Astrocyte of the cerebellum (primary cell): ENCODE measurements at regions not wholly inside any gene's neighbourhood (a gene's known extent, or its start where the extent isn't known, plus 50 kb on each side); places are given as distances from the start of the nearest gene placed in this dataset.

Experiments
- DNase-seq: peaks from one replicate; pipeline ENCODE4 v3.0.0-alpha.2; 2011; ENCODE audit warnings: low read depth
- H3K4me3 ChIP-seq: 2 replicates; pipeline ENCODE4 v1.5.1; 2011; ENCODE audit warnings: mild to moderate bottlenecking, low read depth, low read length, moderate library complexity
- CTCF ChIP-seq: IDR thresholded peaks from 2 replicates; pipeline ENCODE4 v1.5.1; 2012; ENCODE audit warnings: low read length, low read depth, moderate library complexity, mild to moderate bottlenecking; ENCODE audit errors: missing control alignments
- in situ Hi-C: cut with HindIII; loops from 2 replicates; pipeline ENCODE4 v1.10.0; 2017; ENCODE audit warnings: low sequenced_read_pairs

- DNase-seq, result no peak
- no peak for TF ChIP-seq CTCF
- in situ Hi-C loops, result no loop called here
- no peak overlapping the region for H3K4me3 ChIP-seq
These were observed 488.2 kb downstream of the NTRK2 start for GRCh38 chr9:85157772-85158171.

GRCh38 chr9:85156652-85157051 is 487.1 kb downstream of the NTRK2 start:
- in situ Hi-C loops, result no loop called here

DNA sequence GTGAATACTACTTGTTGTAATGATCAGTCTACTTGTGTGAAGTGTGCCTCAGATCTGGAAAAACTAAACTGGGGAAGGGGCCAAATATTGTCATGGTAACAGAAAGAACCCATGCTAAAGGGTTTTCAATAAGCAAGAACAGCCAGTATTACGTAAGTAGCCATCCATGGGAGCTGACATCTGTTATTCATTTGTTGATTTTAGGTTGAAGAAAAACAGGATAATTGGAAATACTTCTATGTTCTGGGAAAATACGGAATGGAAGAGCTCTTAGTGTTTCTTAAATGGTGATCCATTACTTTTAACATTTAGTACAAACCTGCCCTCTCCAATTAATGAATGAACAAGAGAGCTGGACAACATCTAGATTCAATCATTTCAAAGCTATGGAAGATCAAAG is 485.8 kb downstream of the NTRK2 start:
- TF ChIP-seq CTCF, result no peak
- H3K4me3 ChIP-seq, result no peak overlapping the region
- in situ Hi-C loops, result no loop called here
- no peak for DNase-seq

More at GRCh38 chr9:85156652-85157051, 487.1 kb downstream of the NTRK2 start:
- no peak for TF ChIP-seq CTCF
- H3K4me3 ChIP-seq, result no peak overlapping the region
- DNase-seq, result no peak

- no peak for DNase-seq
- in situ Hi-C loops, result no loop called here
- no peak overlapping the region for H3K4me3 ChIP-seq
- TF ChIP-seq CTCF, result no peak
These were observed 482.2 kb downstream of the NTRK2 start for GRCh38 chr9:85151741-85152140.

- no peak overlapping the region for H3K4me3 ChIP-seq
- DNase-seq, result no peak
- in situ Hi-C loops, result no loop called here
- TF ChIP-seq CTCF, result no peak
These were observed 481.6 kb downstream of the NTRK2 start for GRCh38 chr9:85151162-85151561.

- no peak overlapping the region for H3K4me3 ChIP-seq
- DNase-seq, result no peak
- no peak for TF ChIP-seq CTCF
- in situ Hi-C loops, result no loop called here
These were observed 477.6 kb downstream of the NTRK2 start for GRCh38 chr9:85147046-85147640.

DNA sequence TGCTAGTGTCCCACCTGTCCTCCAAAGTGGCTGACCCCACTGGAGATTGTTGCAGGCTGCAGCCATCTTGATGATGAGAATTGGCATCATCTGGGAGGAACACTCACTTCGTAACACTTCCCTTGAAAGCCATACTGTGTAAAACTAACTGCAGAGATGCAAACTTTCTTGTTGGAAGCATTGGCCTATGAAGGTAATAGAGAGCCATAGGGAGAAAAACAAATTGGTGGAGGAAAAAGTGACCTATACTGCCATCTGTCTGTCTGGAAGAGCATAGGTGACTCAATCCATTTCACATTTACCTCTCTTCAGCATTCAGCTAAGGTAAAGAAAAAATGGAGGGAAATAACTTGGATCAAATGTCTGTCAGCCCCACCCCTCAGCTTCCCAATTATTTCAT is 473.4 kb downstream of the NTRK2 start:
- TF ChIP-seq CTCF, result peak; percentile 46
- peak; percentile 1 for DNase-seq
- in situ Hi-C loops, result no loop called here
- no peak overlapping the region for H3K4me3 ChIP-seq
